Spleen (tissue), 7 donors: ENCODE measurements at regions not wholly inside any gene's neighbourhood (a gene's known extent, or its start where the extent isn't known, plus 50 kb on each side); places are given as distances from the start of the nearest gene placed in this dataset.

Experiments
- POLR2A ChIP-seq, 3 donors: fragments of 450-650 bp; IDR thresholded peaks; one replicate each; pipeline ENCODE4 v1.5.1; 2017; ENCODE audit warnings: antibody characterized with exemption in 3 of 3, mild to moderate bottlenecking in 1 of 3
- POLR2AphosphoS5 ChIP-seq, 3 donors: sonication (generic); formaldehyde crosslinking; IDR thresholded peaks; one replicate each; pipeline ENCODE4 v1.5.1; 2017; ENCODE audit warnings: antibody characterized with exemption in 3 of 3
- TF ChIP-seq, protein P1 (sequence below), 11 experiments: fragments of 200-600 bp in 7 of 11; fragments of 450-650 bp in 4 of 11; sonication (generic) in 4 of 11; IDR thresholded peaks in 8 of 11; conservative IDR thresholded peaks in 3 of 11; 1 replicate in 7 of 11; 2 replicates in 4 of 11; pipeline versions ENCODE4 v1.4.0 to v1.8.0; 2016 to 2021; ENCODE audit warnings: antibody characterized with exemption in 11 of 11, inconsistent platforms in 4 of 11, mild to moderate bottlenecking in 1 of 11
- donor health status: DM: no; HTN: no; CAD: no; lungs with moderate emphysema.
- donor health status: DM: no; HTN: no; CAD: no.
- donor health status: DM: no; HTN: no; CAD: no.

DNA sequence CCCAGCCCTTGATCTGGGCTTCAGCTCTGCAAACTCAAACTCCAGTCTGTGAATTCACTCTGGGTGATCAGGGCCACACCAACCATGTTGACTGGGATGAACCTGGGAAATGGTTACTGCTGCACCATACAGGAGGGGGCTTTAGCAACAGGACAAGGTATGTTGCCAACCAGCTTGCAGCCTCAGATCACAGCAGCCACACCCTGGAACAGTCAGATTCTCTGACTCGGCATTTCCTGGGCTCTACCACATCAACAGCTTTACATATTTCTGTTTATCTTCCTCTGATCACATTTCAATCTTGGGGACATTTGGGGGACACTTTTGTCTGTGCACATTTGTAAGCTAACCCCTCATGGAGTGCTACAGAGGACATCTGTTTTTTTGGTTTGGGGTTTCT lies 267.0 kb upstream of the NCAM1 start:
- TF ChIP-seq, protein P1, sequence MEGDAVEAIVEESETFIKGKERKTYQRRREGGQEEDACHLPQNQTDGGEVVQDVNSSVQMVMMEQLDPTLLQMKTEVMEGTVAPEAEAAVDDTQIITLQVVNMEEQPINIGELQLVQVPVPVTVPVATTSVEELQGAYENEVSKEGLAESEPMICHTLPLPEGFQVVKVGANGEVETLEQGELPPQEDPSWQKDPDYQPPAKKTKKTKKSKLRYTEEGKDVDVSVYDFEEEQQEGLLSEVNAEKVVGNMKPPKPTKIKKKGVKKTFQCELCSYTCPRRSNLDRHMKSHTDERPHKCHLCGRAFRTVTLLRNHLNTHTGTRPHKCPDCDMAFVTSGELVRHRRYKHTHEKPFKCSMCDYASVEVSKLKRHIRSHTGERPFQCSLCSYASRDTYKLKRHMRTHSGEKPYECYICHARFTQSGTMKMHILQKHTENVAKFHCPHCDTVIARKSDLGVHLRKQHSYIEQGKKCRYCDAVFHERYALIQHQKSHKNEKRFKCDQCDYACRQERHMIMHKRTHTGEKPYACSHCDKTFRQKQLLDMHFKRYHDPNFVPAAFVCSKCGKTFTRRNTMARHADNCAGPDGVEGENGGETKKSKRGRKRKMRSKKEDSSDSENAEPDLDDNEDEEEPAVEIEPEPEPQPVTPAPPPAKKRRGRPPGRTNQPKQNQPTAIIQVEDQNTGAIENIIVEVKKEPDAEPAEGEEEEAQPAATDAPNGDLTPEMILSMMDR (IDR thresholded peaks at IDR 0.05 in 8 of 11, conservative IDR thresholded peaks at IDR 0.05 in 3 of 11), result no peak
- TF ChIP-seq POLR2A (IDR thresholded peaks at IDR 0.05) (no peak), POLR2AphosphoS5 (IDR thresholded peaks at IDR 0.05) (no peak)
